NCI-H1436 (cell line): ENCODE measurements at regions not wholly inside any gene's neighbourhood (a gene's known extent, or its start where the extent isn't known, plus 50 kb on each side); places are given as distances from the start of the nearest gene placed in this dataset.

Experiments
- DNase-seq: peaks from one replicate; lab custom pipeline; 2025; lab: John Stamatoyannopoulos, UW

GRCh38 chr12:126191031-126191891 is 1126.0 kb downstream of the AACS start:
- DNase-seq, result no peak

GRCh38 chr12:126191949-126192348 is 1126.7 kb downstream of the AACS start:
- DNase-seq, result no peak

- no peak for DNase-seq
These were observed 1128.0 kb downstream of the AACS start for GRCh38 chr12:126193190-126193589.

GRCh38 chr12:126196263-126196662 is 1131.0 kb downstream of the AACS start:
- no peak for DNase-seq

- no peak for DNase-seq
These were observed 1133.3 kb downstream of the AACS start for GRCh38 chr12:126198516-126198915.

GRCh38 chr12:126198966-126199692 is 1133.9 kb downstream of the AACS start:
- DNase-seq, result no peak

GRCh38 chr12:126201981-126202537 is 1136.8 kb downstream of the AACS start:
- DNase-seq, result no peak

GRCh38 chr12:126204326-126204725 is 1139.1 kb downstream of the AACS start:
- DNase-seq, result no peak

- DNase-seq, result no peak
These were observed 1144.8 kb downstream of the AACS start for GRCh38 chr12:126210026-126210425.

- DNase-seq, result no peak
These were observed 1145.2 kb downstream of the AACS start for GRCh38 chr12:126210448-126210847.

- DNase-seq, result no peak
These were observed 1147.6 kb downstream of the AACS start for GRCh38 chr12:126212824-126213223.

- DNase-seq, result no peak
These were observed 1153.5 kb downstream of the AACS start for GRCh38 chr12:126218697-126219096.

- no peak for DNase-seq
These were observed 1153.9 kb downstream of the AACS start for GRCh38 chr12:126219139-126219538.

- no peak for DNase-seq
These were observed 1154.5 kb downstream of the AACS start for GRCh38 chr12:126219654-126220279.

- DNase-seq, result no peak
These were observed 1158.8 kb downstream of the AACS start for GRCh38 chr12:126224032-126224431.

- no peak for DNase-seq
These were observed 1163.7 kb downstream of the AACS start for GRCh38 chr12:126228936-126229335.

GRCh38 chr12:126232711-126233110 is 1167.5 kb downstream of the AACS start:
- DNase-seq, result no peak

GRCh38 chr12:126233625-126234024 is 1168.4 kb downstream of the AACS start:
- no peak for DNase-seq

GRCh38 chr12:126243814-126244440 is 1178.7 kb downstream of the AACS start:
- DNase-seq, result no peak

GRCh38 chr12:126247936-126248335 is 1182.7 kb downstream of the AACS start:
- DNase-seq, result no peak

- DNase-seq, result no peak
These were observed 1183.7 kb downstream of the AACS start for GRCh38 chr12:126248871-126249403.

- no peak for DNase-seq
These were observed 1193.0 kb downstream of the AACS start for GRCh38 chr12:126258190-126258589.
